GM12878 (cell line): ENCODE measurements at regions not wholly inside any gene's neighbourhood (a gene's known extent, or its start where the extent isn't known, plus 50 kb on each side); places are given as distances from the start of the nearest gene placed in this dataset.

Experiments used
- ATAC-seq: fragments of 200-7000 bp; cut with Tn5 transposase; 3 replicates; pipeline ENCODE4 v1.9.1; 2020; ENCODE audit warnings: mild to moderate bottlenecking, moderate library complexity
- BruUV-seq: library from RNA; stranded (reverse); fragments of 400-500 nt; replicated peaks from 2 replicates; lab custom pipeline; 2021; lab: Mats Ljungman, UMichigan
- CTCF ChIA-PET: fragments of 300-600 bp; sonication (Branson Sonifier 250); formaldehyde crosslinking; extraction: SDS; loops from one replicate; lab custom pipeline; 2021; ENCODE audit warnings: inconsistent platforms; lab: Yijun Ruan, JAX
- POLR2A ChIA-PET: fragments of 350-600 bp; formaldehyde crosslinking; extraction: SDS; loops from one replicate; lab custom pipeline; 2021; ENCODE audit warnings: inconsistent platforms; lab: Charles Lee
- RAD21 ChIA-PET: fragments of 300-600 bp; sonication (Branson Sonifier 250); formaldehyde crosslinking; loops from one replicate; lab custom pipeline; 2023; ENCODE audit warnings: antibody characterized with exemption; ENCODE audit not compliant: unreplicated experiment; lab: Charles Lee
- SMC1A ChIA-PET: fragments of 300-600 bp; sonication (Branson Sonifier 250); formaldehyde crosslinking; loops from one replicate; lab custom pipeline; 2023; ENCODE audit not compliant: unreplicated experiment, uncharacterized antibody; lab: Charles Lee
- DNase-seq: peaks from one replicate; pipeline ENCODE4 v3.0.0-alpha.2; 2011; ENCODE audit warnings: low read depth, low spot score
- FAIRE-seq: peaks from 3 replicates; lab custom pipeline; 2011; peaks lifted over from hg19 to GRCh38; lab: Jason Lieb, UNC
- H2AFZ ChIP-seq: 2 replicates; pipeline ENCODE4 v1.6.0; 2011; ENCODE audit warnings: low read depth, low read length, control low read depth; ENCODE audit not compliant: control insufficient read depth
- H3K27ac ChIP-seq: 2 replicates; pipeline ENCODE4 v1.5.1; 2011; ENCODE audit warnings: control low read depth; ENCODE audit not compliant: control insufficient read depth, insufficient read depth
- H3K27me3 ChIP-seq, 2 experiments: replicated peaks in 1 of 2; 2 replicates each; pipeline versions ENCODE4 v1.6.0 to v1.6.1; 2011; ENCODE audit warnings: low read length in 1 of 2; ENCODE audit not compliant: control insufficient read depth in 2 of 2, insufficient read depth in 2 of 2
- H3K36me3 ChIP-seq, 2 experiments: 2 replicates each; pipeline ENCODE4 v1.5.1; 2011; ENCODE audit warnings: low read length in 1 of 2; ENCODE audit not compliant: control insufficient read depth in 2 of 2, insufficient read depth in 2 of 2
- H3K4me1 ChIP-seq: 2 replicates; pipeline ENCODE4 v1.6.1; 2011; ENCODE audit warnings: mild to moderate bottlenecking, low read length, moderate library complexity, mixed read lengths; ENCODE audit not compliant: control insufficient read depth, insufficient read depth
- H3K4me2 ChIP-seq: 2 replicates; pipeline ENCODE4 v1.6.0; 2011; ENCODE audit warnings: control low read depth; ENCODE audit not compliant: control insufficient read depth, insufficient read depth
- H3K4me3 ChIP-seq: fragments of 200-600 bp; sonication (generic); 2 replicates; pipeline ENCODE4 v1.5.1; 2016
- H3K79me2 ChIP-seq: 2 replicates; pipeline ENCODE4 v1.6.0; 2011; ENCODE audit warnings: low read length; ENCODE audit not compliant: control insufficient read depth, insufficient read depth
- H3K9ac ChIP-seq: 2 replicates; pipeline ENCODE4 v1.8.0; 2011; ENCODE audit warnings: low read length, control low read depth, mixed read lengths; ENCODE audit not compliant: control insufficient read depth, insufficient read depth
- H3K9me3 ChIP-seq: replicated peaks from 3 replicates; pipeline ENCODE4 v1.5.1; 2011; ENCODE audit warnings: mild to moderate bottlenecking, low read length; ENCODE audit not compliant: control insufficient read depth, insufficient read depth
- H4K20me1 ChIP-seq: 2 replicates; pipeline ENCODE4 v1.6.0; 2011; ENCODE audit not compliant: control insufficient read depth, insufficient read depth
- ATF7 ChIP-seq: fragments of 450-650 bp; IDR thresholded peaks from 2 replicates; pipeline ENCODE4 v1.6.1; 2016; ENCODE audit warnings: low read depth, mild to moderate bottlenecking
- EGR1 ChIP-seq, 2 experiments: IDR thresholded peaks; 1 replicate in 1 of 2; 2 replicates in 1 of 2; pipeline ENCODE4 v1.6.1; 2011 to 2012; ENCODE audit warnings: low read depth in 2 of 2, low read length in 2 of 2, borderline replicate concordance in 1 of 2, mild to moderate bottlenecking in 1 of 2, moderate library complexity in 1 of 2
- GABPA ChIP-seq: IDR thresholded peaks from 2 replicates; pipeline ENCODE4 v1.6.1; 2014; ENCODE audit warnings: antibody characterized with exemption, low read depth, mild to moderate bottlenecking, inconsistent platforms
- HDAC2 ChIP-seq: fragments of 200-600 bp; sonication (generic); IDR thresholded peaks from 2 replicates; pipeline ENCODE4 v1.6.1; 2017
- IKZF2 ChIP-seq, 2 experiments: fragments of 450-650 bp; IDR thresholded peaks; 2 replicates each; pipeline ENCODE4 v1.6.1; 2017; ENCODE audit warnings: mild to moderate bottlenecking in 2 of 2, moderate library complexity in 2 of 2
- IRF4 ChIP-seq: IDR thresholded peaks from 2 replicates; pipeline ENCODE4 v1.6.1; 2011; ENCODE audit warnings: low read depth, low read length
- MTA2 ChIP-seq: fragments of 450-650 bp; IDR thresholded peaks from 2 replicates; pipeline ENCODE4 v1.6.1; 2016; ENCODE audit warnings: low read depth, mild to moderate bottlenecking, moderate library complexity
- NFXL1 ChIP-seq: fragments of 450-650 bp; IDR thresholded peaks from 2 replicates; pipeline ENCODE4 v1.6.1; 2017; ENCODE audit warnings: antibody characterized with exemption, mild to moderate bottlenecking, borderline replicate concordance
- NFYB ChIP-seq: IDR thresholded peaks from 2 replicates; pipeline ENCODE4 v1.6.1; 2011; ENCODE audit warnings: low read depth, mild to moderate bottlenecking, low read length, improper control_type of control experiment, moderate library complexity; ENCODE audit not compliant: insufficient read depth
- PML ChIP-seq: IDR thresholded peaks from 2 replicates; pipeline ENCODE4 v1.6.1; 2012; ENCODE audit warnings: low read length, inconsistent platforms
- SPI1 ChIP-seq: IDR thresholded peaks from 2 replicates; pipeline ENCODE4 v1.6.1; 2011; ENCODE audit warnings: low read depth, mild to moderate bottlenecking, low read length, moderate library complexity, borderline replicate concordance; ENCODE audit not compliant: insufficient read depth
- SUPT20H ChIP-seq: IDR thresholded peaks from 2 replicates; pipeline ENCODE4 v1.6.1; 2011; ENCODE audit warnings: low read depth, mild to moderate bottlenecking, low read length, moderate library complexity, borderline replicate concordance; ENCODE audit not compliant: control insufficient read depth
- YY1 ChIP-seq: IDR thresholded peaks from 2 replicates; pipeline ENCODE4 v1.6.1; 2011; ENCODE audit warnings: low read depth, mild to moderate bottlenecking, low read length
- ZSCAN29 ChIP-seq: fragments of 450-650 bp; IDR thresholded peaks from 2 replicates; pipeline ENCODE4 v1.6.1; 2017; ENCODE audit warnings: mild to moderate bottlenecking, moderate library complexity
- WGBS: methylation state at CpG from one replicate; pipeline ENCODE4 v1.1.6; 2016; ENCODE audit warnings: low lambda C conversion rate; ENCODE audit not compliant: insufficient replicate concordance, insufficient coverage; ENCODE audit errors: missing lambda C conversion rate; 5-methylcytosine and 5-hydroxymethylcytosine counted together
- in situ Hi-C: fragments of 300-500 bp; cut with MboI; formaldehyde crosslinking; loops from 9 replicates; pipeline ENCODE4 v1.14.3; 2018; ENCODE audit warnings: mixed read lengths
- intact Hi-C: fragments of 100-400 bp; cut with micrococcal nuclease; formaldehyde crosslinking; loops from one replicate; pipeline ENCODE4 v1.14.2; 2022; ENCODE audit not compliant: unreplicated experiment
- TF ChIP-seq, protein P1 (sequence below): fragments of 150-350 bp; IDR thresholded peaks from 2 replicates; pipeline ENCODE4 v1.6.1; 2014; ENCODE audit warnings: mild to moderate bottlenecking, low read depth, low read length

DNA sequence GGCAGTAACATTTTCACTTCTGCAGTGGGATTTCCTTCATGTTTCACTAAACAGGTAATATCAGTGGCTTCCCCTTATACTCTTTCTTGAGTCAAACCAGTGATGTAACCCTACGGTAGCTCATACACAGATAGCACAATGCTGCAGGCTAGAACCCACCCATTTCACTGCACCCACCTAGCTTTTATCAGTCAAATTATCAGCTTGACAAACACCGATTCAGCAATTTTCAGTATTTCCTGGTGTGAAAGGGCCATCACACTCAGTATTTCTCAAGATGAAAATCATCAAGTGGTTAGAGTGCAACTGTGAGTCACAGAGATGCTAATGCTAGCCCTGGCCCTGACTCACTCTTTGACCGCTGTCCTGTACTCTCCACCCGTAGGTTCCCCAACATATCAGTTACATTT lies 242.3 kb upstream of the PTGER4 start:
- intact Hi-C loops: loop anchor here (1.0 kb wide), 1 partner anchor 48 kb away; no protein-coding TSS in a partner anchor
- CTCF ChIA-PET: interaction anchor here (0.8 to 2.4 kb wide), 5 partner anchors 19 to 52 kb away, joined by 3 to 8 read pairs (median 4); no protein-coding TSS in a partner anchor
- Histone ChIP-seq H3K9me3 (no peaks in the 10 kb centered on the region), H3K4me2 (no peak overlapping the region), H3K4me3 (no peak overlapping the region), H3K27ac (no peak overlapping the region), H3K36me3 (no peaks in the 10 kb centered on the region), H3K4me1 (peaks cover 5% of the 10 kb centered on the region; the same call in 1 of the 2 replicates), H4K20me1 (no peaks in the 10 kb centered on the region), H3K27me3 (no peaks in the 10 kb centered on the region), H3K79me2 (no peaks in the 10 kb centered on the region), H3K9ac (no peak overlapping the region), H2AFZ (no peak overlapping the region)
- 15% methylated on average over 4 of the region's 4 CpGs for WGBS
- SMC1A ChIA-PET: interaction anchor here (1.0 to 3.9 kb wide), 11 partner anchors 9 to 245 kb away, joined by 3 to 32 read pairs (median 6); no protein-coding TSS in a partner anchor
- RAD21 ChIA-PET: interaction anchor here (0.6 to 1.8 kb wide), 12 partner anchors 10 to 1289 kb away, joined by 3 to 7 read pairs (median 3); no protein-coding TSS in a partner anchor
- no TSS peak for BruUV-seq
- FAIRE-seq (no peak), DNase-seq (no peak), ATAC-seq (peak; percentile 89)
- POLR2A ChIA-PET: interaction anchor here (1.5 kb wide), 1 partner anchor 54 kb away, joined by 5 read pairs; no protein-coding TSS in a partner anchor
- TF ChIP-seq NFYB (no peak), PML (no peak), ZSCAN29 (no peak), IKZF2 (IDR thresholded peaks at IDR 0.05) (no peak), MTA2 (0 out of 2 replicates have a peak, but pooled peaks have one; percentile 16), YY1 (no peak), GABPA (no peak), SPI1 (peak; percentile 27; the same call in 1 of the 2 replicates), EGR1 (IDR thresholded peaks at IDR 0.05; ENCODE audit: borderline replicate concordance in 1 of 2, low read depth in 2 of 2, low read length in 2 of 2) (no peak), HDAC2 (no peak), SUPT20H (no peak), ATF7 (peak; percentile 44; the same call in 1 of the 2 replicates), IRF4 (no peak), NFXL1 (no peak)
- TF ChIP-seq, protein P1, sequence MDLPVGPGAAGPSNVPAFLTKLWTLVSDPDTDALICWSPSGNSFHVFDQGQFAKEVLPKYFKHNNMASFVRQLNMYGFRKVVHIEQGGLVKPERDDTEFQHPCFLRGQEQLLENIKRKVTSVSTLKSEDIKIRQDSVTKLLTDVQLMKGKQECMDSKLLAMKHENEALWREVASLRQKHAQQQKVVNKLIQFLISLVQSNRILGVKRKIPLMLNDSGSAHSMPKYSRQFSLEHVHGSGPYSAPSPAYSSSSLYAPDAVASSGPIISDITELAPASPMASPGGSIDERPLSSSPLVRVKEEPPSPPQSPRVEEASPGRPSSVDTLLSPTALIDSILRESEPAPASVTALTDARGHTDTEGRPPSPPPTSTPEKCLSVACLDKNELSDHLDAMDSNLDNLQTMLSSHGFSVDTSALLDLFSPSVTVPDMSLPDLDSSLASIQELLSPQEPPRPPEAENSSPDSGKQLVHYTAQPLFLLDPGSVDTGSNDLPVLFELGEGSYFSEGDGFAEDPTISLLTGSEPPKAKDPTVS: no peak
- in situ Hi-C loops: no loop called here
